NCI-H2029 (cell line): ENCODE measurements at regions not wholly inside any gene's neighbourhood (a gene's known extent, or its start where the extent isn't known, plus 50 kb on each side); places are given as distances from the start of the nearest gene placed in this dataset.
"Not testable (repeated sequence)": the region's sequence is repeated elsewhere in the genome, so short reads cannot be mapped to it uniquely, and the experiment has no call there.

Experiments used
- DNase-seq: peaks from one replicate; lab custom pipeline; 2025; lab: John Stamatoyannopoulos, UW

- DNase-seq: peak; percentile 9
Observed at GRCh38 chr5:51034222-51034901, 348.9 kb upstream of the ISL1 start.

DNA sequence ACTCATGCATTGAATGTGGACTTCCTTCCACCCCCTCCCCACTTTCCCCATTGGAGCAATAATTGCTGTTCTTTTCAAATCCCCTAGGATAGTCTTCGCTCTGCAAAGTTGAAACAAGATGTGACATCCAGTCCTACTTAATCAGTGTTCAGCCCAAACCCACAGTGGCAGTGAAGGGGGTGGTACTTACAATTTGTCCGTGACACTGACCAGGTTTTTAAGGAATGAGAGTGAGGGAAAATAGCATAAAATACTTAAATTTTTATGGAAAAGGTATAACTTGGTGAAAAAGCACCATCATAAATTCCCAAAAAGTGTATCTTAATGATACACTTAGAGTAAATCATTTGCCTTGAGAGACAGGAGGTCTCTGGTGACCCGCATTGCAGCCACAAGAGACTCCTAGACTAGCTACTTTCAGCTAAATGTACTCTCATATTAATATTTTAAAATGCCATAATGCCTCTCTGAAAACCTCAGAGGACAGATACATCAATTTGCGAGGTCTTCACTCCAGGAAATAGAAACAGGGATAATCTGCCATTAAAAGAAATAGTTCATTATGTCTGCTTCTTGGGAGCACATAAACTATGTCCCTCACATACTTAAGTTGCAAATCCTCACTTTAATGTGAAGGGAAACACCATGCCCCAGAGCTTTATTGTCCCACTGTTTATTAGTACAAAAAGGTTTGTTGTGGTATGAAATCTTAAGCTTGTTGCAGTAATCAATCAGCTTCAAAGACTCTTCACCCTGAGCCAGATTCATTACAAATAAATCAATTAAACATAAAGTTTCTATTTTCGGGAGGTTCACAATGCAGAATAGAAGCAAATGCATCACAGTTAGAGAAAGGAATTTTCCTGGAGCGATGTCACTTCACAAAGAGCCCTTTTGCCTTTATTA, 343.6 kb upstream of the ISL1 start:
- DNase-seq: no peak

DNA sequence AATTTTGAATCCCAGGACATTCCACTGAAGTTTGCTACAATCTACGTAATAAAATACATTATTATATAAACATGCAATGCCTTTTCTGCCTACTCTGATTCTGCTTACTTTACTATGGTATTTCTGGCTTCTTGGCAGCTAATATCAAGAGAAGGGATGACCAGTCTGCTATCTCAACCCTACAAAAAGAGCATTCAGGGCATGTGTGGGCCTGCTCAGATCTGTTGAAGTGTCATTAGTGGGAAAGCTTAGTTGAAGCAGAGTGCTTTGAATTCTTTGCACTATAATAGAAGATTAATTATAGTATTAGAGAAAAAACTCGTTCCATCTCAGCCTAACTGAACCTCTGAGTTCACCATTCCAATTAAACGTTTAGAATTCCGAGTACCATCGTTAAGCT, 339.5 kb upstream of the ISL1 start:
- DNase-seq: no peak

GRCh38 chr5:51047369-51047768, 335.9 kb upstream of the ISL1 start:
- no peak for DNase-seq

DNA sequence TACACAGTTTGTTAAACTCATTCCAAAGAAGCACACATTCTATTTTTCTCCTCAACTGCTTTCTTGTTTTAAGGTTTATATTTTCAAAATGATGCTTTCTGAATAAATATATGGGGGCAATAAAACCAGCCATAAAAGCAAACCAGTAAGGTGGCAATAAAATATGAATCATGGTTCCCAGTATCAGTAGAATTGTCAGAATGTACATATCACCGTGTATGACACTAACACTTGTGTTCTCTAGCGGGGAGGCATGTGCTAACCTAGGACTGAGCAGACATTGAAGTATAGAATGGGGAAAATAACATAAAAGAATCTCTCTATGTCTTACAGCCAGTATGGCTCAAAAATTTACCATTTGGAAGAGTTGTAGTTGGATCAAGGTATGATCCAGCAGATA, 329.9 kb upstream of the ISL1 start:
- DNase-seq: no peak

DNA sequence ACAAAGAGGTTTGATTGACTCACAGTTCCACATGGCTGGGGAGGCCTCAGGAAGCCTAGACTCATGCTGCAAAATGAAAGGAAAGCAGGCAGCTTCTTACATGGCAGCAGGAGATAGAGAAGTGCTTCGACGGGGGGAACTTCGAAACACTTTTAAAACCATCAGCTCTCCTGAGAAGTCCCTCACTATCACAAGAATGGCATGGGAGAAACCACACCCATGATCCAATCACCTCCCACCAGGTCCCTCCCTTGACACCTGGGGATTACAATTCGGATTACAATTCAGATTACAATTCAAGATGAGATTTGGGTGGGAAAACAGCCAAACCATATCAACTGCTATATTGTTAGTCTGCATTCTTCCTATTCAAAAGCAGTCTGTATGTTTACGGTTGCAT, 322.3 kb upstream of the ISL1 start:
- DNase-seq: no peak

- no peak for DNase-seq
Observed at GRCh38 chr5:51072937-51073336, 310.3 kb upstream of the ISL1 start.

- DNase-seq: no peak
Observed at GRCh38 chr5:51082741-51083140, 300.5 kb upstream of the ISL1 start.

DNA sequence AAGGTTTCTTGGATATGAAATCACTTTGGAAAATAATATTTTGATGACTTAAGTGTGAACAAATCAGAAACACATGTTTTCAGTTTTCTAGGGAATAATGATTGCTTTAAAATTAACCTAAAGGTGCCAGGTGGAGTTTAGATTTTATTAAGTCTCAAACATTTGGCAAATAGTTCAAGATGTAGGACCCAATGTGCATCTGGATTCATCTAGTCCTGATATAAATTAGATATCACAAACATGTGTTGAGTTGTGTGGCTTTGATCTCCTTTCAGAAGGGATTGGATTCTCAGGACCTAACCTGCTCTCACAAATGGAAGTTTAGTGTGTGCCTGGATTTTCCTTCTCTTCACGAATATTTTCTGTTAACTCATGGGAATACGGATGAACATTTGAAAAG, 291.4 kb upstream of the ISL1 start:
- no peak for DNase-seq

GRCh38 chr5:51095486-51095885, 287.8 kb upstream of the ISL1 start:
- no peak for DNase-seq

DNA sequence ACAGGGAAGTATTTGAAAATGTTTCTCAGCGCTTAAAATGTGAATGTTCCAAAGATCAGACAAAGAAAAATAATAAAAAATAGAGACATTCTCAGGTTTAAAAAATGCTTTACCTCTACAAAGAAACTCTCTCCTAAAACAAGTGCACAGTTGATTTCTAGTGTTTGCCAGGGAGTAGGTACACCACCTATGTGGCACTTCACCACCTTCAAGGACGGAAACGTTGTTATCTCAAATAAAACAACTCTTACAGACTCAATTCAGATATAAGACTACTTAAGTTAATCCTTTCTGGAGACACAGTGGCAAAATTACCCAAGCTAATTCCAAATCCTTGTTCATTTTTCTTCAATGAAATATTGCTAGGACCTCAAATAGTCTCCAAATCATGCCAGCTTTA, 286.4 kb upstream of the ISL1 start:
- DNase-seq: no peak

- no peak for DNase-seq
Observed at GRCh38 chr5:51099173-51099853, 283.9 kb upstream of the ISL1 start.

DNA sequence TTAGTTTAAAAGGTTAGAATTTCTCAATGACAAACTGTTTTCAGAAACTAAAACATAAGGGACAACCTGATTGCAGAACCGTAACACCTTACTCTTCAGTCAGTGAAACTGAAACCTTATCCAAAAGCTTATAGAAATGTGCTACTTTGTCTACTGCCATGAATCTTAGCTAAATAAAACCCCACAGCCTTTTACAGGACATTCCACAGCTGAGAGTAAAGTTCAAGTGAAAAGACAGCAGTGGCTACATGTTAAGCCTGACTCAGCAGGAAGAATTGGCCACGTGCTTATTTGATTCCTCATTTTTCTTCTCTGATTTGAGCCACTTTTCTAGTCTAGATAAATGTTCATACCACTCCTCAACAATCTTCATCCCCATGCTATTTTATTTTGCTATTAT, 278.7 kb upstream of the ISL1 start:
- no peak for DNase-seq

DNA sequence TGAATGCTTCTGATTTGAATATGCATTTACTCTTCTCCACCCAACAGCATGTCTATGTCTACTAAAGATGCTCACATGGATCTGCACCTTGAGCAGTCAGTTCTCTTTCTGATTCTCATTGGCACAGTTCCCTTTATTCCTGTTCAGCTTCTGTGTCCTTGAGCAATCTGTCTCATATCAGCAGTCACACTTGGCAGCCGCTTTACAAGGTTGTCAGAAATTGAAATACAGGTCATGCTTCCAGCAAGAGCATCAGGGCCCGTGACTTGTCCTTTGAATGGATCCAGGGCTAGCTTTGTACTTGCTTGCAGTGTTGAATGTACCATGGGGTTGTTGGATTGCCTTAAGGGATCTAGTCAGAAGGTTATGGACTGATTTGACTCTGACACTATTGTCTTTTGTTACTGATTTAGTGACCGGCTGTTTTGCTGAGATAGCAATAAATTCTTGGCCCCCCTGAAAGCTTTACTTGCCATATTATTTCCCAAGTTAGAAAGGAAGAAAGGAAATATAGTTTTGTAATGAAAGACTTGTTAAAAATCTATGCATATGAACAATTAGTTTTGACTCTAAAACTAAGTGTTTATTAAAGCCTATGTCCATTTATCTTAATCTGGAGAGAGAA, 273.4 kb upstream of the ISL1 start:
- no peak for DNase-seq

DNA sequence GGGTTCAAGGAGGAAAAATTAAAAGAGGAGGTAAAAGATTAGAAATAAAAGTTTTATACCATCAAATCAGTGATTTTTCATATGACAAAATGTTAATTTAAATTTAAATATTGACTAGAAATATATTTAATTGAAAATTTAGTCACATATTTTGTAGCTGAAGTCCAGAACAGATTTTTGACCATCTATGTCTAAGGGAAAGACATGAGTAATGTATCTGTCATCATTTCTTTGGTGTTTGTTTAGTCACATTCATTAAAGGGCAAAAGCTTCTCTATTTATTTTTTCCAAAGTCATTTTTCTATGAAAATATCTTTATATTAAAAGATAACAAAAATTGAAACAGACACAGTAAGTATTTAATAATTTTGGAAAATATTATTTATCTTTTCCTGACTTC, 252.0 kb upstream of the ISL1 start:
- no peak for DNase-seq

DNA sequence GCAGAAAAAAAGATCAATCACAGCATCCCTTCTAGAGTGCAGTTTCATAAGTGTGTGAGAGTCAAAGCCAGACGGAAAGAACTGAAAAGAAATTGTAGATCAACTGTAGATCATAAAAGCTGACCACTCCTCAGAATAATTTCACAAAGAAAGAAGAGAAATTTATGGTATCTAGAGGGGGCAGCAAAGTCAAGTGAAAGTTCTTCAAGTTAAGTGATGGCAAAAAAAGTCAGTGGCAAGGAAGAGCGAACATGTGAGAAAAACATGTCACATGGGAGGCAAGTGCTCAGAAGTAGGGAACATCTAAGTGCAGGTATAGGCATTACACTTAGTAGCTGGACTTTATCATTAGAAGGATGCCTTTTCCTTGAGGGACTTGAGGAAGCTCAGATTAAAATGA, 245.1 kb upstream of the ISL1 start:
- no peak for DNase-seq

DNA sequence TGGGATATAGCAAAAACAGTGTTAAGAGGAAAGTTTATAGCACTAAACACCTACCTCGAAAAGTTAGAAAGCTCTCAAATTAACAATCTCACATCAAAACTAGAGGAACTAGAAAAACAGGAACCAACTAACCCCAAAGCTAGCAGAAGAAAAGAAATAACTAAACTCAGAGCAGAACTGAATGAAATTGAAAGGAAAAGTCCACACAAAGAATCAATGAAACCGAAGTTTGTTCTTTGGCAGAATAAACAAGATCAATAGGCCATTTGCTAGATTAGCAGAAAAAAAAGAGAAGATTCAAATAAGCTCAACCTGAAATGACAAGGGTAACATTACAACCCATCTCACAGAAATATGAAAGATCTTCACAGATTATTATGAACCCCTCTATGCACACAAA, 234.8 kb upstream of the ISL1 start:
- DNase-seq: no peak

DNA sequence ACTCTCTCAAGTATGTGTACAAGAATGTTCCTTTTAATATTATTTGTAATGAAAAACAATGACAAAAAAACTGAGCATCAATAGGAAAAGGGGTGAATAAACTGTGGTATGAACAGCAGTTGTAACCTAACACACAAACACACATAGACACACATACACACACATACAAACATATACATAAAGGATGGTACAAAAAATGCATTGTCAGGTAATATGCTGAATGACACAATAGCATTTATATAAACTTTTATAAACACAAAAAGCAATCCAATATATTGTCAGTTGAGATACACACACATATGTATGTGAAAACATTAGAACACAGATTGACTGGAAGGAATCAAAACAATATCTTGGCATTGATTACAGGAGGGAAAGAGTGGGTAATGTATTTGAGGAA, 227.0 kb upstream of the ISL1 start:
- no peak for DNase-seq

- no peak for DNase-seq
Observed at GRCh38 chr5:51156838-51157237, 226.4 kb upstream of the ISL1 start.

- no peak for DNase-seq
Observed at GRCh38 chr5:51159164-51159563, 224.1 kb upstream of the ISL1 start.

GRCh38 chr5:51159606-51160005, 223.6 kb upstream of the ISL1 start:
- no peak for DNase-seq

- DNase-seq: no peak
Observed at GRCh38 chr5:51162245-51162644, 221.0 kb upstream of the ISL1 start.

DNA sequence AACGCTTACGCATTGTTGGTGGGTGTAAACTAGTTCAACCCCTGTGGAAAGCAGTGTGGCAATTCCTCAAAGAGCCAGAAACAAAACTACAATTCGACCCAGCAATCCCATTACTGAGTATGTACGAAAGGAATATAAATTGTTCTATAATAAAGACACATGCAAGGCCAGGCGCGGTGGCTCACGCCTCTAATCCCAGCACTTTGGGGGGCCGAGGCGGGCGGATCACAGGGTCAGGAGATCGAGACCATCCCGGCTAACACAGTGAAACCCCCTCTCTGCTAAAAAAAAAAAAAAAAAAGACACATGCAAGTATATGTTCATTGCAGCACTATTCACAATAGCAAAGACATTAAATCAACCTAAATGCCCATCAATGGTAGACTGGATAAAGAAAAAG, 217.6 kb upstream of the ISL1 start:
- not testable (repeated sequence) for DNase-seq
